HEK293 (cell line): ENCODE measurements at regions not wholly inside any gene's neighbourhood (a gene's known extent, or its start where the extent isn't known, plus 50 kb on each side); places are given as distances from the start of the nearest gene placed in this dataset.

ENCODE experiments used
- ZNF114 ChIP-seq: fragments of 450-650 bp; formaldehyde crosslinking; IDR thresholded peaks from 2 replicates; pipeline ENCODE4 v1.5.0; 2017; ENCODE audit warnings: missing biosample characterization, missing genetic modification characterization
- ZNF174 ChIP-seq: fragments of 450-650 bp; formaldehyde crosslinking; IDR thresholded peaks from 2 replicates; pipeline ENCODE4 v1.5.0; 2017; ENCODE audit warnings: missing biosample characterization, mild to moderate bottlenecking, missing genetic modification characterization
- ZNF324 ChIP-seq: fragments of 450-650 bp; formaldehyde crosslinking; IDR thresholded peaks from 2 replicates; pipeline ENCODE4 v1.5.1; 2016; ENCODE audit warnings: missing biosample characterization, missing genetic modification characterization
- ZNF837 ChIP-seq: fragments of 450-650 bp; formaldehyde crosslinking; IDR thresholded peaks from 2 replicates; pipeline ENCODE4 v1.5.1; 2016; ENCODE audit warnings: missing biosample characterization, missing genetic modification characterization
- ZSCAN23 ChIP-seq: fragments of 450-650 bp; formaldehyde crosslinking; IDR thresholded peaks from 2 replicates; pipeline ENCODE4 v1.5.1; 2016; ENCODE audit warnings: missing biosample characterization, missing genetic modification characterization
- TF ChIP-seq, protein P1 (sequence below): fragments of 450-650 bp; formaldehyde crosslinking; optimal IDR thresholded peaks from 2 replicates; pipeline ENCODE3; 2016; ENCODE audit warnings: missing biosample characterization, mild to moderate bottlenecking, missing genetic modification characterization
- TF ChIP-seq, protein P2 (sequence below): fragments of 450-650 bp; formaldehyde crosslinking; IDR thresholded peaks from 2 replicates; pipeline ENCODE4 v1.5.1; 2016; ENCODE audit warnings: missing biosample characterization, missing genetic modification characterization

DNA sequence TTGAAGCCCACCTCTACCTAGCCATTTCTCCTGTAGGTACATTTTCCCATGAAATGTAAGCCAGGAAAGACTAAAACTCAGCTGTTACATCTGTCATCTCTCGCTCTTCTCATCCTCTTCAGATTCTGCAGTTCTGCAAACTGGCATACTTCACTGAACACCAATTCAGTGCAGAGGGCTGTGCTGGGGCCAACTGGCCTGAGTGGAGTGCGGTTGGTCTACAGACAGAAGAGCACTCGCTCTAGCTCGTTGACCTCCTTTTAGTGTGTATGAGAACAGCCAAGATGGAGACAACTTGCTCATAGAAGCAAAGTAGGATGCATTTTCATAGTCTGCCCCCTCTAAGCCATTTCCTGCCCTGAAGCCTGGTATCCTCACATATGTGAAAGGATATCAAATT is 862.6 kb downstream of the BCL11A start:
- TF ChIP-seq ZNF114 (tag by site-specific recombination) = no peak
- TF ChIP-seq ZNF837 (tag by site-specific recombination) = no peak
- TF ChIP-seq, protein P1, sequence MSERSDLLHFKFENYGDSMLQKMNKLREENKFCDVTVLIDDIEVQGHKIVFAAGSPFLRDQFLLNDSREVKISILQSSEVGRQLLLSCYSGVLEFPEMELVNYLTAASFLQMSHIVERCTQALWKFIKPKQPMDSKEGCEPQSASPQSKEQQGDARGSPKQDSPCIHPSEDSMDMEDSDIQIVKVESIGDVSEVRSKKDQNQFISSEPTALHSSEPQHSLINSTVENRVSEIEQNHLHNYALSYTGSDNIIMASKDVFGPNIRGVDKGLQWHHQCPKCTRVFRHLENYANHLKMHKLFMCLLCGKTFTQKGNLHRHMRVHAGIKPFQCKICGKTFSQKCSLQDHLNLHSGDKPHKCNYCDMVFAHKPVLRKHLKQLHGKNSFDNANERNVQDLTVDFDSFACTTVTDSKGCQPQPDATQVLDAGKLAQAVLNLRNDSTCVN = no peak
- TF ChIP-seq ZNF324 = no peak
- no peak for TF ChIP-seq ZSCAN23 (tag by site-specific recombination)
- TF ChIP-seq ZNF174 (tag by site-specific recombination) = no peak
- TF ChIP-seq, protein P2, sequence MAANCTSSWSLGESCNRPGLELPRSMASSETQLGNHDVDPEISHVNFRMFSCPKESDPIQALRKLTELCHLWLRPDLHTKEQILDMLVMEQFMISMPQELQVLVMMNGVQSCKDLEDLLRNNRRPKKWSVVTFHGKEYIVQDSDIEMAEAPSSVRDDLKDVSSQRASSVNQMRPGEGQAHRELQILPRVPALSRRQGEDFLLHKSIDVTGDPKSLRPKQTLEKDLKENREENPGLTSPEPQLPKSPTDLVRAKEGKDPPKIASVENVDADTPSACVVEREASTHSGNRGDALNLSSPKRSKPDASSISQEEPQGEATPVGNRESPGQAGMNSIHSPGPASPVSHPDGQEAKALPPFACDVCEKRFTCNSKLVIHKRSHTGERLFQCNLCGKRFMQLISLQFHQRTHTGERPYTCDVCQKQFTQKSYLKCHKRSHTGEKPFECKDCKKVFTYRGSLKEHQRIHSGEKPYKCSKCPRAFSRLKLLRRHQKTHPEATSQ (tag by site-specific recombination) = no peak
